ENCODE measurements at regions not wholly inside any gene's neighbourhood (a gene's known extent, or its start where the extent isn't known, plus 50 kb on each side); places are given as distances from the start of the nearest gene placed in this dataset.

GRCh38 chr14:50045039-50045711 lies 71.2 kb downstream of the VCPKMT start:
- DNase-seq (ENCODE audit: low spot score), result peak; percentile 64
- TF ChIP-seq CTCF (IDR thresholded peaks at IDR 0.05; ENCODE audit: borderline replicate concordance, control extremely low read depth, extremely low read depth, insufficient read depth, missing control alignments), result no peak
- in situ Hi-C loops (cut with MboI; ENCODE audit: low sequenced_read_pairs, unreplicated experiment), result no loop called here

- DNase-seq (ENCODE audit: low spot score), result no peak
- no peak for TF ChIP-seq CTCF (IDR thresholded peaks at IDR 0.05; ENCODE audit: borderline replicate concordance, control extremely low read depth, extremely low read depth, insufficient read depth, missing control alignments)
- in situ Hi-C loops (cut with MboI; ENCODE audit: low sequenced_read_pairs, unreplicated experiment), result no loop called here
These were observed 70.5 kb downstream of the VCPKMT start for GRCh38 chr14:50045837-50046236.

- peak; percentile 78 for DNase-seq (ENCODE audit: low spot score)
These were observed 69.1 kb downstream of the VCPKMT start for GRCh38 chr14:50047274-50047676.

GRCh38 chr14:50049093-50049492 lies 67.3 kb downstream of the VCPKMT start:
- no peak for TF ChIP-seq CTCF (IDR thresholded peaks at IDR 0.05; ENCODE audit: borderline replicate concordance, control extremely low read depth, extremely low read depth, insufficient read depth, missing control alignments)
- in situ Hi-C loops (cut with MboI; ENCODE audit: low sequenced_read_pairs, unreplicated experiment), result no loop called here
- no peak for DNase-seq (ENCODE audit: low spot score)

More at GRCh38 chr14:50047274-50047676, 69.1 kb downstream of the VCPKMT start:
- in situ Hi-C loops (cut with MboI; ENCODE audit: low sequenced_read_pairs, unreplicated experiment), result no loop called here
- no peak for TF ChIP-seq CTCF (IDR thresholded peaks at IDR 0.05; ENCODE audit: borderline replicate concordance, control extremely low read depth, extremely low read depth, insufficient read depth, missing control alignments)

GRCh38 chr14:50049703-50050570 lies 66.4 kb downstream of the VCPKMT start:
- no peak for TF ChIP-seq CTCF (IDR thresholded peaks at IDR 0.05; ENCODE audit: borderline replicate concordance, control extremely low read depth, extremely low read depth, insufficient read depth, missing control alignments)
- in situ Hi-C loops (cut with MboI; ENCODE audit: low sequenced_read_pairs, unreplicated experiment), result no loop called here
- DNase-seq (ENCODE audit: low spot score), result no peak

- TF ChIP-seq CTCF (IDR thresholded peaks at IDR 0.05; ENCODE audit: borderline replicate concordance, control extremely low read depth, extremely low read depth, insufficient read depth, missing control alignments), result no peak
- in situ Hi-C loops (cut with MboI; ENCODE audit: low sequenced_read_pairs, unreplicated experiment), result no loop called here
- DNase-seq (ENCODE audit: low spot score), result no peak
These were observed 65.3 kb downstream of the VCPKMT start for GRCh38 chr14:50051106-50051505.
